Epithelial cell of proximal tubule (primary cell): ENCODE measurements at regions not wholly inside any gene's neighbourhood (a gene's known extent, or its start where the extent isn't known, plus 50 kb on each side); places are given as distances from the start of the nearest gene placed in this dataset.

Experiments
- DNase-seq: peaks from one replicate; pipeline ENCODE4 v3.0.0-alpha.2; 2011; ENCODE audit warnings: low read depth
- H3K4me3 ChIP-seq: 2 replicates; pipeline ENCODE4 v1.5.1; 2011; ENCODE audit warnings: low read depth, mild to moderate bottlenecking, low read length
- TF ChIP-seq, protein P1 (sequence below): conservative IDR thresholded peaks from 2 replicates; pipeline ENCODE4 v1.5.1; 2012; ENCODE audit warnings: low read depth, mild to moderate bottlenecking, low read length

DNA sequence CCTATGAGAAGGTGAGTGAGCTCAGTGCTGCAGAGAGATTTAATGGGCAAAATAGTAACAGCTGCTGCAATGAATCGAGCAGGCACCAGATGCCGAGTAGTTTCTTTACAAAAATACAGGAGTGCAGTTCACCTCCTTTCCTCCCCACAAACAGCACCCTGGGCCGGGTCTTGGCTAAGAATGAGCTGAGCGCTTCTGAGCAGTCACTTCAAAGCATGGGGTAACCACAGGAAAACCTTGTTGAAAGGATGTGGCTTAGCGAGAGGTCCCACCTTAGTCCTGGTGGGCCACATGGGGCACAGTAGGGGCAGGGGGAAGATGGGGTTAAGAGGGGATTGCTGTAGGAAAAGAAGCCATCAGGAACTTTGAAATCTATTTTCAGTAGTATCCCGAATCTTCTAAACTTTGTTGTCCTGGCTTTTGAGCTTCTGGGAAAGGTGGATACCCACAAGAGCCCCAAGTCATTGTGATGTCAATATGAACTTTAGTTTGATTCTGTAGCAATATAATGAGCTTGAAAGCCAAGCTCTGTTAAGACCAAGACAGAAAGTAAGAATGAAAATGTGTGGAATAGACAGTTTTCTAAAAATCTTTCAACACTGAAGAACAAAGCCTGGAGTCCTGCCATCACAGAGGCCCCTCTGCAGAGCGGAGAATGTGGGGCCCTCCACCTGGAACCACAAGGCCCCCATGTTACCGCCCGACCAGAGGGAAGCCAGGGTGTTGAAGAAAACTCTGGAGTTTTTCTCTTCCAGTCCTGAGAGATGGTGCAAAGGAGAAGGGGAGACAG, 101.0 kb upstream of the ZNF236 start:
- no peak for DNase-seq
- TF ChIP-seq, protein P1, sequence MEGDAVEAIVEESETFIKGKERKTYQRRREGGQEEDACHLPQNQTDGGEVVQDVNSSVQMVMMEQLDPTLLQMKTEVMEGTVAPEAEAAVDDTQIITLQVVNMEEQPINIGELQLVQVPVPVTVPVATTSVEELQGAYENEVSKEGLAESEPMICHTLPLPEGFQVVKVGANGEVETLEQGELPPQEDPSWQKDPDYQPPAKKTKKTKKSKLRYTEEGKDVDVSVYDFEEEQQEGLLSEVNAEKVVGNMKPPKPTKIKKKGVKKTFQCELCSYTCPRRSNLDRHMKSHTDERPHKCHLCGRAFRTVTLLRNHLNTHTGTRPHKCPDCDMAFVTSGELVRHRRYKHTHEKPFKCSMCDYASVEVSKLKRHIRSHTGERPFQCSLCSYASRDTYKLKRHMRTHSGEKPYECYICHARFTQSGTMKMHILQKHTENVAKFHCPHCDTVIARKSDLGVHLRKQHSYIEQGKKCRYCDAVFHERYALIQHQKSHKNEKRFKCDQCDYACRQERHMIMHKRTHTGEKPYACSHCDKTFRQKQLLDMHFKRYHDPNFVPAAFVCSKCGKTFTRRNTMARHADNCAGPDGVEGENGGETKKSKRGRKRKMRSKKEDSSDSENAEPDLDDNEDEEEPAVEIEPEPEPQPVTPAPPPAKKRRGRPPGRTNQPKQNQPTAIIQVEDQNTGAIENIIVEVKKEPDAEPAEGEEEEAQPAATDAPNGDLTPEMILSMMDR: no peak
- no peak overlapping the region for H3K4me3 ChIP-seq

DNA sequence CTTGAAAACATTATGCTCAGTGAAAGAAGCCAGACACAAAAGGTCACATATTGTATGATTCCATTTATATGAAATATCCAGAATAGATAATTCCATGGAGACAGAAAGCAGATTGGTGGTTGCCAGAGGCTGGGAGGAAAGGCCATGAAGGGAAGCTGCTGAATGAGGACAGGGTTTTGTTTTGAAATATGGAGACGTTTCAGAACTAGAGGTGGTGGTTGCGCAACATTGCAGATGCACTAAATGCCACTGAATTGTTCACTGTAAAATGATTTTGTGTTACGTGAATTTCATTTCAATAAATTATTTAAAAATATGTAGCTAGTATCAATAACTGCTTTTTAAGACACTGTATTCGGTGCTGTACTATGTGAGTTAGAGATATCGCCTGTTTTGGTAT, 101.7 kb upstream of the ZNF236 start:
- no peak for DNase-seq
- no peak overlapping the region for H3K4me3 ChIP-seq
- TF ChIP-seq, protein P1: no peak

DNA sequence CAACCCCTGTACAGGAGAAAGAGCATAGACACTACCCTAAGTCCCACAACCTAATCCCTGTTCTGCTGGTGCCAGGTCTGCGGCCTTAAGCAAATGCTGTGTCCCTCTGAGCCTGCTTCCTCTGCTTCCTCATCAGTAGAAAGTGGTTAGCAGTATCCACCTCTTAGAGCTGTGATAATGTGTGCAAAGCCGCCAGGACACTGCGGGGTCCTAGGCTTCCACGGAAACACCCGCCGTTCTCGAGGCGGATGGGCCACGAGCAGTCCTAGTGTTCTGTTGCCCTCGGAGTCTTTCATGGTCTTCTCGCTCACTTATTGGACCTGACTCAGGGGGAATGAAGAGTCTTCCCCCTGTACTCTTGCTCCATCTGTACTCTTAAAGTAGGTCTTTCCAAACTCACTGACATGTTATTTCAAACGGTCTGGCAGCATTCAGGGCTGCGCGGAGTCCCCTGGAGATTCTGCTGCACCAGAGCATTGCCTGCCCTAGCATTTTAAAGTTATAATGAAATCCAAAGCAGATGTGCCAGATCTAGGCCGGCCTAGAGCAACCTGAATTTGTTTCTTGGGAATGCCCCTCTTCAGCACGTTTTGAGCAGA, 107.2 kb upstream of the ZNF236 start:
- H3K4me3 ChIP-seq: no peak overlapping the region
- TF ChIP-seq, protein P1: no peak
- no peak for DNase-seq

DNA sequence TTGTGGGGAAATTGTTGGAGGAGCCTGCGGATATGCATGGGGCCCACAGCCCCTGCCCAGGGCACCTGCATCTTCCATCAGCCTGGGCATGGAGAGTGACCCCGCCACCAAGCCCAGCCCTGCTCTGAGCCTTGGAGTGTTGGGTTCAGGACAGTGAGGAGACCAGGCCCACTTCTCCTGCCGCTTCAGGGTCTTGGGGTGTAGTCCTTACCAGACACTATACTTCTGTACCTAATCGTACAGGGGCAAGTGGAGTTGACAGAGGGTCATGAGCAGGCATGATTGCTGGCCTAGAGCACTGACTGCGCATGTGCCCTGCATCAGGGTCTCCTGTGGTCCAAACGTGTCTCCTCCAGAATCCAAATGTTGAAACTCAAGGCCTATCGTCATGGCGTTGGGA, 108.9 kb upstream of the ZNF236 start:
- no peak overlapping the region for H3K4me3 ChIP-seq
- no peak for DNase-seq
- TF ChIP-seq, protein P1: no peak

DNA sequence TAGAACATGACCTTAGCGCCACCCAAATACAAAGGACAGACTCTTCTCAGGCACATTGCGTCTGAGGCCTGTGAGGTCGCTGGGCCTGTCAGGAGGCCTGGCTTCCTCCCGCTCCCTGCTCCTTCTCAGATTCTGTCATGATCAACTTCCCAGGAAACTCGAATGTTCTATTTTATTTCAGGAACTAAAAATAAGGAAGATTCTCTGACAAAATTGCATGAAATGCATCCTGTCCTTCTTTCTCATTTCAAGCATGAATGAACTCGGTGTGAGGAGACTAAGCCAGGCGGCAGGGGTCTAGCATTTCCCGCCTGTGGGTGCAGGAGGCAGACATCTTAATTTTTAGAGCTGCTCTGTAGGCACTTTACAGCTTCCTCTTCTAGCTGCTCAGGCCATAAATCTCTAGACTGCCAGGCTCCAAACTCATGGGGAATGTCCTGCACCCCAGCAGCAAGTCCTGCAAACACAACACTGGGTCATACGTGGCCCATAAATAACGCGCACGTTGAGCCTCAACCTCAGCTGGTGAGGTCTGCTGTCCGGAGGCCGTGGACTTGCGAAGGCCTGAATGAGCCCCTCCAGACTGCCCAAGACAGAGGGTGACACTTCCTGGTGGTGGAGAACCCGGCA, 109.7 kb upstream of the ZNF236 start:
- TF ChIP-seq, protein P1: no peak
- no peak for DNase-seq
- H3K4me3 ChIP-seq: no peak overlapping the region

DNA sequence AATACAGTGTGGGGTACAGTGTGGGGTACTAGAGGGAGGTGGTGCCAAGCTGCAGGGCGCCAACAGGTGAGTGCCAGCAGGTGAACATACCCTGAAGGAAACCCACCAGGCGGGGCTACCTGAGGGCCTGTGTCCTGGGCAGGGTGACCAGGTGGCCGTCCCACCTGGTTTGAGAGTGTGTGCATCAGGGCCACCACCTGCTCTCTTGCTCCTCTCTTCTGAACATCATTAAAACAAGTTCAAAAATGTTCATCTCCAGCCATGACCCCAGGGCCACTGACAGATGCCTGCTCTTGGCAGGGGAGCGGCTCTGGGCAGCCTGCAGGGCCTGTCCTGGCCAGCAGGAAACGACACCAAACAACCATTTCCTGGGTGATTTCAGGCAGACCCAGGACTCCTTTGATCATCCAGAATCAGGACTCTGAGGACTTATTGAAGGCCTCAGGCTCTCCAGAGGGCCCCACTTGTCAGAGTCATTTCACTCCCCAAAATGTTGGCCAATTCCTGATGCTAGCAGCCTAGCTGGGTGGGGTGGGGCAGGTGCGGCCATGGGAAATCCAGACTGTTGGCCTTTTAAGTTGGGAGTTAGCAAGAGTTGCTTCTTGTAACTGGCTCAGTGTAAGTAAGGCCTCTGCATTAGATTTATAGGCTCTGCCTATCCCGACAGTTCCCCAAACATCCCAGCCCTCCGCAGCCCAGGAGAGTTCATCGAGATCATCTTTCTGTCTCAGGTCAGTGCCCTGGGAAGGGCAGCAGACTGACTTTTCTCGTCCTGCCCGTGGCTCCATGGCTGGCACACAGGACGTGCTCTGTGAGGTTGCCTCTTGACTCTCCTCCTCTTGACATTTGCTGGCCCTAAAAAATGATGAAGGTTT, 111.5 kb upstream of the ZNF236 start:
- DNase-seq: no peak
- TF ChIP-seq, protein P1: no peak

More for the DNA sequence above, 111.5 kb upstream of the ZNF236 start:
- no peak overlapping the region for H3K4me3 ChIP-seq
